Osteocyte (in vitro differentiated cells): ENCODE measurements at regions not wholly inside any gene's neighbourhood (a gene's known extent, or its start where the extent isn't known, plus 50 kb on each side); places are given as distances from the start of the nearest gene placed in this dataset.

Experiments
- DNase-seq: peaks from one replicate; pipeline ENCODE4 v3.0.0; 2021; ENCODE audit warnings: mixed read lengths; ENCODE audit not compliant: unreplicated experiment; ENCODE audit errors: extremely low spot score
- H3K27ac Mint-ChIP-seq: one replicate; pipeline ENCODE4 v1.8.0; 2021; ENCODE audit warnings: mild to moderate bottlenecking, mixed read lengths; ENCODE audit not compliant: unreplicated experiment
- H3K27me3 Mint-ChIP-seq: one replicate; pipeline ENCODE4 v1.8.0; 2021; ENCODE audit warnings: mixed read lengths; ENCODE audit not compliant: unreplicated experiment
- H3K36me3 Mint-ChIP-seq: one replicate; pipeline ENCODE4 v1.8.0; 2021; ENCODE audit warnings: mixed read lengths; ENCODE audit not compliant: unreplicated experiment
- H3K4me1 Mint-ChIP-seq: one replicate; pipeline ENCODE4 v1.8.0; 2021; ENCODE audit warnings: mixed read lengths; ENCODE audit not compliant: unreplicated experiment
- H3K4me3 Mint-ChIP-seq: one replicate; pipeline ENCODE4 v1.8.0; 2021; ENCODE audit warnings: mild to moderate bottlenecking, moderate library complexity, mixed read lengths; ENCODE audit not compliant: unreplicated experiment
- H3K9me3 Mint-ChIP-seq: one replicate; pipeline ENCODE4 v1.8.0; 2021; ENCODE audit warnings: mixed read lengths; ENCODE audit not compliant: unreplicated experiment
- CTCF ChIP-seq: fragments of 200-600 bp; sonication (generic); IDR thresholded peaks from 2 replicates; pipeline ENCODE4 v1.5.0; 2021; ENCODE audit warnings: antibody characterized with exemption, mild to moderate bottlenecking, moderate library complexity

GRCh38 chr20:48310305-48310704 is 517.5 kb downstream of the PREX1 start:
- no peak overlapping the region for H3K27ac Mint-ChIP-seq
- no peaks in the 10 kb centered on the region for H3K36me3 Mint-ChIP-seq
- TF ChIP-seq CTCF: no peak
- H3K4me1 Mint-ChIP-seq: peaks cover 10% of the 10 kb centered on the region
- DNase-seq: no peak
- peaks cover 63% of the 10 kb centered on the region for H3K27me3 Mint-ChIP-seq
- no peak overlapping the region for H3K4me3 Mint-ChIP-seq
- H3K9me3 Mint-ChIP-seq: no peaks in the 10 kb centered on the region

- Mint-ChIP-seq H3K4me3 (no peak overlapping the region), H3K36me3 (no peaks in the 10 kb centered on the region), H3K9me3 (no peaks in the 10 kb centered on the region), H3K4me1 (peaks cover 10% of the 10 kb centered on the region), H3K27ac (no peak overlapping the region), H3K27me3 (peaks cover 63% of the 10 kb centered on the region)
- DNase-seq: no peak
- no peak for TF ChIP-seq CTCF
Measured at GRCh38 chr20:48309293-48309692, 518.5 kb downstream of the PREX1 start.

- Mint-ChIP-seq H3K27me3 (peaks cover 63% of the 10 kb centered on the region), H3K27ac (no peak overlapping the region), H3K9me3 (no peaks in the 10 kb centered on the region), H3K36me3 (no peaks in the 10 kb centered on the region), H3K4me3 (no peak overlapping the region), H3K4me1 (peaks cover 10% of the 10 kb centered on the region)
- no peak for TF ChIP-seq CTCF
- no peak for DNase-seq
Measured at GRCh38 chr20:48308882-48309281, 518.9 kb downstream of the PREX1 start.

- H3K4me3 Mint-ChIP-seq: no peak overlapping the region
- peaks cover 62% of the 10 kb centered on the region for H3K27me3 Mint-ChIP-seq
Measured at GRCh38 chr20:48308232-48308781, 519.5 kb downstream of the PREX1 start.

GRCh38 chr20:48307277-48307676 is 520.5 kb downstream of the PREX1 start:
- no peak for DNase-seq
- Mint-ChIP-seq H3K27me3 (peaks cover 67% of the 10 kb centered on the region), H3K4me3 (no peak overlapping the region), H3K27ac (no peak overlapping the region), H3K9me3 (no peaks in the 10 kb centered on the region), H3K4me1 (peaks cover 10% of the 10 kb centered on the region), H3K36me3 (no peaks in the 10 kb centered on the region)
- no peak for TF ChIP-seq CTCF

More at GRCh38 chr20:48308232-48308781, 519.5 kb downstream of the PREX1 start:
- no peak for DNase-seq
- no peak for TF ChIP-seq CTCF
- H3K9me3 Mint-ChIP-seq: no peaks in the 10 kb centered on the region
- H3K36me3 Mint-ChIP-seq: no peaks in the 10 kb centered on the region
- H3K27ac Mint-ChIP-seq: no peak overlapping the region
- H3K4me1 Mint-ChIP-seq: peaks cover 10% of the 10 kb centered on the region
